ENCODE measurements at regions not wholly inside any gene's neighbourhood (a gene's known extent, or its start where the extent isn't known, plus 50 kb on each side); places are given as distances from the start of the nearest gene placed in this dataset.
"Not testable (repeated sequence)": the region's sequence is repeated elsewhere in the genome, so short reads cannot be mapped to it uniquely, and the experiment has no call there.

DNA sequence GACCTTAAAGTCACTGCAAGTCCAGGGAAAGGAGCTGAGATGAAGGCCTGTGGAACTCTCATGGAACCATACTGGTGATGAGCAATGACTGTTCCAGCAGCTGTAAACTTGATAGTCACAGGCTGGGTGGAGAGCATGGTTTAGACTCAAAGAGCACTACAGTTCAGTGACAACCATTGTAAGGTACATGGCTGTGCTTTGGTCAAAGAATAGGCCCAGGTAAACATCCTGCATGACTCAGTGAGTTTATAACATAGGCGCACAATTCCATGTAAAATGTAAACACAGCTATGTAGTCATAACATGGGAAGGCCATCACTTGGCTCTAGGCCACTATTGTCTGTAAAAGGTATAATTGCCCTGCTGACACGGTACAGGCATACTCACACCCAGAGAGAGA is 119.3 kb upstream of the FSCB start:
- Histone ChIP-seq H3K4me1 (ENCODE audit: insufficient read depth, low read length) (no peaks in the 10 kb centered on the region), H3K9me3 (ENCODE audit: low read depth, low read length) (no peaks in the 10 kb centered on the region), H3K27me3 (ENCODE audit: insufficient read depth, low read length) (no peaks in the 10 kb centered on the region), H3K4me3 (ENCODE audit: low read length) (no peak overlapping the region)

DNA sequence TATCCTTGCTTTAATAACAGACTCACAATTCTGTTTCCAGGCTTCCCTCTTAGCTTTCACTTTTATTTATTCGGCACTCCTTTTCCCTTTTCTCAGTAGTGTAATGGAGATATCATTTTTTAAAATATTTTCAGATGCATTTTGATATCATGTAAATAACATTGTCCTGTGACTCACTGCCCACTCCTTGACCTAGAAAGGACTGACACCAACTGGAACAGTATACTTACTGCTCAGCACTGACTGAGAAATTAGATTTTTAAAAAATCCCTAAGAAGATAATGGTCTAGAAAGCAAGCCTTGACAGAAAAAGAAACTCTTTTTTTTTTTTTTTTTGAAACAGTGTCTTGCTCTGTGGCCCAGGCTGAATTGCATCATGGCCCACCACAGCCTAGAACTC is 118.0 kb upstream of the FSCB start:
- no peaks in the 10 kb centered on the region for H3K4me1 ChIP-seq (ENCODE audit: insufficient read depth, low read length)
- no peaks in the 10 kb centered on the region for H3K9me3 ChIP-seq (ENCODE audit: low read depth, low read length)
- no peaks in the 10 kb centered on the region for H3K27me3 ChIP-seq (ENCODE audit: insufficient read depth, low read length)
- H3K4me3 ChIP-seq (ENCODE audit: low read length), result no peak overlapping the region

DNA sequence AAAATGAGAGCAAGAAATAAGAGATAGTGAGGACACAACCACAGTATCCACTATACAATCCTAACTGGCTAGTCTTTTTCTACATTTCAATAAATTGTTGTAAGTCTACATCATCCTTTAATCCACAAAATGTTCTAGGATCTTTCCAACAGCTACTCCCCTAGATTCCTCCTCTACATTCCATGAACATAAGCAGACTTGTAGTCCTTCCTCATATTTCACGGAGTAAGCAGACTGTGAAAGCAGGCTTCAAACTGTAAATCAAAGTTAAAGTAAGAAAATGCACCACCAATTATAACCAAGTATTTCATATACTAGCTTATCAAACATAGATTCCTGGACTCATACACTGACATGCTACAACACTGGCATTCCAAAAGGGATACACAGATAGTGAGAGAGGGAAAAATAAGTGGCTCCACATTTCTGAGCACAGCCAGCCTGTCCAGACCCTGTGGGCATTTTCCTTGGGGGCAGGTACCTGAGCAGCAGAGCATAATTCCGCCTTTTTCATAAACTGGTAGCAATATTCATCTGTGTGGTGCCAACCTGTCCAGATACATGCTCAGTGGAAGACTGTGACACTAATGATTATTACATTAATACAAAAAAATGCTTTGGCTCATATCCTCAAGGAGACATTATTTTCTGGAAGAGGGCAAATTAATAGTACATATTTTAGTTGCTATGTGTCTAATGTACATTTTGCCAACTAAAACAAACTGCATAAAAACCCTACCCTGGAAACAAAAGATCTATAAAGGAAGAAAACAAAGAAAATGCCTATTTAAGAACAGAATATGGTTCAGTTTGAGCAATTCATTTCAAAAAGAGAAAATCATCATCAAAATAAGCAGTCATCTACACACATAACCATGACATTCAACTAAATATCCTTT is 113.3 kb upstream of the FSCB start:
- Histone ChIP-seq H3K4me1 (ENCODE audit: insufficient read depth, low read length) (no peaks in the 10 kb centered on the region), H3K9me3 (ENCODE audit: low read depth, low read length) (no peaks in the 10 kb centered on the region), H3K4me3 (ENCODE audit: low read length) (no peak overlapping the region), H3K27me3 (ENCODE audit: insufficient read depth, low read length) (no peaks in the 10 kb centered on the region)

DNA sequence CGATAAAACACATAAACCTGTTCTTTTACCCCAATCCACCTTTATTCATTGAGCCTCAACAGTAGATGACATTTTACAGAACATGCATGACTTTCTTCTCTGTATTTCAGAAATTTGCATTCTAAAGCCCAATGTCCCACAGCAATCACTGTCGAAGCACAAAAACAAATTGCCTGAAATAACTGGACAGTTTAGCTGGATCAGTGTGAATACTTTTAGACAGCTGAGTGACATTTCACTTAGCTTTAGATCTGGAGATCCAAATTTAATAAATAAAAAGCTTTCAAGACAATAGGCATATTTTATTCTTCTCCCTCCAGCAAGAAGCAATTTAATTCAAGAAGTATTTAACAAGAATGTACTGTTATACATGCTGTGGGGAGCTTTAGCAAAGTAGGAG is 109.1 kb upstream of the FSCB start:
- Histone ChIP-seq H3K4me3 (ENCODE audit: low read length) (no peak overlapping the region), H3K4me1 (ENCODE audit: insufficient read depth, low read length) (no peaks in the 10 kb centered on the region), H3K27me3 (ENCODE audit: insufficient read depth, low read length) (no peaks in the 10 kb centered on the region)

DNA sequence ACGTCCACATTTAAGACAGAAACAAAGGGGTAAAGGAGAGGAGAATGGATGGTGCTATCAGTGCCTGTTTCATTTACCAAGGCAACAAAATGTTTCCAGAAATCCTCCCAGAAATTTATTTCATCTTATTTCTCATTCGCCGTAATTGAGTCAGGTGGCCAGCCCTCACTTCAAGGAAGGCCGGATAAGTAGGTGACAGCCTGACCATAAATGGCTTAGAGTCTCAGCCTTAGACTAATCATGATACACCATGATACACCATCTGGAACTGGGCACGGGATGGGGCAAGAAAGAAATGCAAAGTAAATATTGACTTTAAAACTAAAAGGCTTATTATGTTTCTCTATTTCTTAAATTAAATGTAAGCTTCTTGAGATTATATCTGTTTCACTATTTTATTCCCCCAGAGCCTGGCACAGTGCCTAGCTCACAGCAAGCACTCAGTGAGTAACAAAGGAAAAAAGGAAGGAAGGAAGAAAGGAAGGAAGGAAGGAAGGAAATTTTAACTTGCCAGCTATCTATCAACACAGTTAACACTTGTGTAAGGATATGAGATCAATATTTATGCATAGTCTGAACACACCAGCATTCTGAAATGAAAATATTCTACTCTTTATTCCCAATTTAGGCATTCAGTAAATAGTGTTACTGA is 106.1 kb upstream of the FSCB start:
- H3K27me3 ChIP-seq (ENCODE audit: insufficient read depth, low read length), result no peaks in the 10 kb centered on the region
- no peaks in the 10 kb centered on the region for H3K9me3 ChIP-seq (ENCODE audit: low read depth, low read length)
- no peaks in the 10 kb centered on the region for H3K4me1 ChIP-seq (ENCODE audit: insufficient read depth, low read length)
- H3K4me3 ChIP-seq (ENCODE audit: low read length), result no peak overlapping the region

More for the DNA sequence above, 109.1 kb upstream of the FSCB start:
- no peaks in the 10 kb centered on the region for H3K9me3 ChIP-seq (ENCODE audit: low read depth, low read length)

DNA sequence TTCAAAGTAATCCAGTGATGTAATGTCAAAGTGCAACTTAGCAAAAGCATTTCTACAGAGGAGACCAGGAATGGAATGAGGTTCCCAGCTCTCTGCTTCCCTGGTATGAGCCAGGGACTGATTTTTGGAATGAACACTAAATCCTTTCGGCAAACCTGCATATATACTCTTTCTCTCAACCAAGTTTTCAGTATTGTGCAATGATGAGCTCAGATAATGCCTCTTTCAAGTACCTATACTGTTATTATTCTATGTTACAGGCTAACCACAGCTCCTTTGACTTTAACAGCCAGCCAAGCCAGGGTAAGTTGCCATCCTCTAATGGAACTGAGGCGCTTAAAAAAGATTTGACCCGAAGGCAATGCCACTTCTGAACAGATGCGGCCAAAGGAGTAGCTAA is 104.9 kb upstream of the FSCB start:
- Histone ChIP-seq H3K4me1 (ENCODE audit: insufficient read depth, low read length) (no peaks in the 10 kb centered on the region), H3K9me3 (ENCODE audit: low read depth, low read length) (no peaks in the 10 kb centered on the region), H3K4me3 (ENCODE audit: low read length) (no peak overlapping the region), H3K27me3 (ENCODE audit: insufficient read depth, low read length) (no peaks in the 10 kb centered on the region)

DNA sequence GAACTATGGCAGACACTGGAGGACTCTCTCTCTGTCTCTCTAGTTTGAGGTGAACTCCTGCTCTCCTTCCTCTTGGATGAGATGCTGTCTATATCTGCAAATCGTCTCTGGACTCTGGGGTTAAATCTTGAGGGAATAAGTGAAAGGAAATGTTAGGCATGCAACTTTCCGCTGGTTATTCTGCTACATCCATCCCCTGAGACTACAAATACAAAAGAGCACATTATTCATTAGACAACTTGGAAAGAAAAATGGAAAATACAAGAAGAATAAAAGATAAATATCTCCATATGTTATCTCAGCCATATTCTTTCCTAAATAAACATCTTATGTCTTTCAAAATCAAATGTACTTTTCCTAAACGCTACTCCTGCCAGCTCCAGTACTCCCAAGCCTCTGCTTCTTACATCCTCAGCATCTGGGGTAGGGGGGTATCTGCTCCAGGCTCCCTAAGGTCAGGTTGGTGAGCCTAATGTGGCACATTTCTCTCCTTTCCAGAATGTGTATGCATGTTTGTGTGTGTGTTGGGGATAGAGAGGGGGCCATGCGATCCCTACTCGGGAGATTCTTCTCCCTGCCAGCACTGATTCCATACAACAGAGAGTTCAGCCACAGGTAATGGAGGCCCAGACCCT is 102.9 kb upstream of the FSCB start:
- no peaks in the 10 kb centered on the region for H3K9me3 ChIP-seq (ENCODE audit: low read depth, low read length)
- H3K4me1 ChIP-seq (ENCODE audit: insufficient read depth, low read length), result no peaks in the 10 kb centered on the region
- H3K27me3 ChIP-seq (ENCODE audit: insufficient read depth, low read length), result no peaks in the 10 kb centered on the region
- H3K4me3 ChIP-seq (ENCODE audit: low read length), result no peak overlapping the region

DNA sequence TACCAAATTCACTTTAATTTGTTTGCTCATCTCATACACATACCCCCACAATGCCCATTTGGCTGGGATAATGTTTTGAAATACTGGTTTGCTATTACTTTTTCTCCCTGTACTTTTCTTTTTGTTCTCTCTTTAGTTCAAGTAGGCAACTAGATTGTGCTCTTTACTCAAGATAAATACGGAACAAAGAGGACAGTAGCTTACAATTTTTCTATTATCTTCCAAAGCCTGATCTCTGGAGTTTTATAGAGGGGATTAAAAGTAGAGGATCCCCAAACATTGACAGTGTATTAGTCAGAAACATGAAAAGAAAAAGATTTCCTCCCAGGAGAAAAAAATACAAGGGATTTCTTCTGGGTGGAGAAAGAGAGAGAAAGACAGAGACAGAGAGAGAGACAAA is 102.1 kb upstream of the FSCB start:
- Histone ChIP-seq H3K4me3 (ENCODE audit: low read length) (no peak overlapping the region), H3K27me3 (ENCODE audit: insufficient read depth, low read length) (no peaks in the 10 kb centered on the region), H3K9me3 (ENCODE audit: low read depth, low read length) (no peaks in the 10 kb centered on the region), H3K4me1 (ENCODE audit: insufficient read depth, low read length) (no peaks in the 10 kb centered on the region)

DNA sequence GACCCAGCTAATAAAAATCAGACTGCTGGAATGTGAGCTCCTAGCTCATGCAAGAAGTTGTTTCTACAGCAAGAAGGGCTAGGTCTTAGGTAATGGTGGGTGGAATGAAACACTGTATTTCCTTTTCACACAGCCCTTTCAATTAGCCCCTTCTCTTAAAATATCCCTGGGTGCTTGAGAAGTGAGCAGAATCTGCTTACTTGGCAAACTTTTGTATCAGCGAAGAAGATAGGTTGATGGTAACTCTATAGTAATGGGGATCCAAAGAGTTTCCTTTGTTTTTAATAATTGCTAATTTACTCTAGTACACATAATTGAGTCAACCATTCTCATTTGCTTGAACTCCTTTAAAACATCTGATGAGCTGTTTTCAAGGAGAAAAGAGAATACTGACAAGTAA is 100.6 kb upstream of the FSCB start:
- H3K9me3 ChIP-seq (ENCODE audit: low read depth, low read length), result no peaks in the 10 kb centered on the region
- no peaks in the 10 kb centered on the region for H3K4me1 ChIP-seq (ENCODE audit: insufficient read depth, low read length)
- H3K4me3 ChIP-seq (ENCODE audit: low read length), result no peak overlapping the region
- no peaks in the 10 kb centered on the region for H3K27me3 ChIP-seq (ENCODE audit: insufficient read depth, low read length)

DNA sequence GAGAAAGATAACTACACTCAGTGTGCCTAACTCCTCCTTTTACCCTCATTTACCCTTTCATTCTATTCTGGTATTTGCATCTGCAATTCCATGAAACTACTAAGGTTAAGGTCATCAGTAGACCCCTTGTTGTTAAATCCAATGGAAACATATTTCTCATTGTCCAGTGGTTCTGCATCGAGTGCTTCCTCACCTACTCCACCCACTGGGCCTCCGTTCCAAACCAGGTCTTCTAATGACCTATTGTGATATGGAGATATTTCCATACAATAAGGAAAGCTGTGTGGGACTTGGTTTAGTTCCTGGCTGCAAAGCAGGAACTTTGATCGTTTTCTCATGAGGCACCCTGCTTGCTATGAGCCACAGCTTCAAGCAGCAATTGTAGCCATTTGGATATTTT is 99.5 kb upstream of the FSCB start:
- Histone ChIP-seq H3K9me3 (ENCODE audit: low read depth, low read length) (no peaks in the 10 kb centered on the region), H3K27me3 (ENCODE audit: insufficient read depth, low read length) (no peaks in the 10 kb centered on the region), H3K4me3 (ENCODE audit: low read length) (no peak overlapping the region), H3K4me1 (ENCODE audit: insufficient read depth, low read length) (no peaks in the 10 kb centered on the region)

DNA sequence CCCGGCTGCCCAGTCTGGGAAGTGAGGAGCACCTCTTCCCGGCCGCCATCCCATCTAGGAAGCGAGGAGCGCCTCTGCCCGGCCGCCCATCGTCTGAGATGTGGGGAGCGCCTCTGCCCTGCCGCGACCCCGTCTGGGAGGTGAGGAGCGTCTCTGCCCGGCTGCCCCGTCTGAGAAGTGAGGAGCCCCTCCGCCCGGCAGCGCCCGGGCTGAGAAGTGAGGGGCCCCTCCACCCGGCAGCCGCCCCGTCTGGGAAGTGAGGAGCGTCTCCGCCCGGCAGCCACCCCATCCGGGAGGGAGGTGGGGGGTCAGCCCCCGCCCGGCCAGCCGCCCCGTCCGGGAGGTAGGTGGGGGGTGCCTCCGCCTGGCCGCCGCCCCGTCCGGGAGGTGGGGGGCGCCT is 94.2 kb upstream of the FSCB start:
- not testable (repeated sequence) for H3K4me3 ChIP-seq (ENCODE audit: low read length); H3K4me1 ChIP-seq (ENCODE audit: insufficient read depth, low read length); H3K27me3 ChIP-seq (ENCODE audit: insufficient read depth, low read length); H3K9me3 ChIP-seq (ENCODE audit: low read depth, low read length)

DNA sequence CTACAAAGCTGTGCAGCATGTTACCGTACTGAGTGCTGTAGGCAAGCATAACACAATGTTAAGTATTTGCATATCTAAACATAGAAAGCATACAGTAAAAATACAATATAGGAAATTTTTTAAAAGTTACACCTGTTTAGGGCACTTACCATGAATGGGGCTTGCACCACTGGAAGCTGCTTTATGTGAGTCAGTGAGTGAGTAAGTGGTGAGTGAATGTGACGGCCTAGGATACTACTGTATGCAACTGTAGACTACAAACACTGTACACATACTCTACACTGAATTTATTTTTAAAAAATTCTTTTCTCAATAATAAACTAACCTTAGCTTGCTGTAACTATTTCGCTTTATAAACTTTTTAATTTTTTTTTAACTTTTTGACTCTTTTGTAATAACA is 82.1 kb upstream of the FSCB start:
- no peaks in the 10 kb centered on the region for H3K9me3 ChIP-seq (ENCODE audit: low read depth, low read length)

DNA sequence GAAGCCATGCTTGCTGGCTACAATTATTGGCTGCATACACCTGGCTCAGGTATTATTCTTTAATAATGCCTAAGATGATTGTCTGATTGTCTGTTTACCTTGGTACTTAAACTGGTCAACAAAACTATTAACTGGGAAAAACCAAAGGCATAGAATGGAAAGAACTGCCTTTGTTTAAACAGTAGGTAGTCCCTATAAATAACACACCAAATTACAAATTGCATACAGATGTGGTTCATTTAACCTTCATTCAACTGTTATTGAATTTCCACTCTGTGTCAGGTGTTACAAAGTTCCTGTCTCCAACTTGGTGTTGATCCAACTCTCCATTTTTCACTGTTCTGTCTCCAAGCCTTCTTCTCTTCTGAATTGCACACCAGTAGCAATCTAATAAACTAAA is 79.8 kb upstream of the FSCB start:
- no peak overlapping the region for H3K4me3 ChIP-seq (ENCODE audit: low read length)
- H3K9me3 ChIP-seq (ENCODE audit: low read depth, low read length), result no peaks in the 10 kb centered on the region
- H3K27me3 ChIP-seq (ENCODE audit: insufficient read depth, low read length), result no peaks in the 10 kb centered on the region
- H3K4me1 ChIP-seq (ENCODE audit: insufficient read depth, low read length), result no peaks in the 10 kb centered on the region

More for the DNA sequence above, 82.1 kb upstream of the FSCB start:
- H3K4me3 ChIP-seq (ENCODE audit: low read length), result no peak overlapping the region
- no peaks in the 10 kb centered on the region for H3K4me1 ChIP-seq (ENCODE audit: insufficient read depth, low read length)
- H3K27me3 ChIP-seq (ENCODE audit: insufficient read depth, low read length), result no peaks in the 10 kb centered on the region

DNA sequence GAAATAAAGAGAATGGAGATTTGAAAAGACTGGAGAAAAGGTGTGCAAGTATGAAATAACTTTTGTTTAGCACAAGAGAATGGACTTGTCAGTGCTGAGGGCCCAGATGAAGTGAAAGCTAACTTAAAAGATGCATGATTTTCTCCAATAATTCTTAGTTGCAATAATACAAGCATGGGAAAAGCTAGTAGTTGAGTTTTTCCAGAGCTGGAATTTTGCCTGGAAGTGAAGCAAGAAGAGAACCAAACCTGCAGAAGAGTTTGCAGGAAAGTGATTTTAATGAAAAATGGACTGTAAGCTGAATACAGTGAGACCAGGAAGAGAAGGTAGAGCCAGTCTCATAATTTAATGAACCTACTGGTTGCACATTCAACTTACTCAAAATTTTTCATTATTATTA is 69.3 kb upstream of the FSCB start:
- H3K4me1 ChIP-seq (ENCODE audit: insufficient read depth, low read length), result no peaks in the 10 kb centered on the region
- H3K4me3 ChIP-seq (ENCODE audit: low read length), result no peak overlapping the region
- H3K27me3 ChIP-seq (ENCODE audit: insufficient read depth, low read length), result no peaks in the 10 kb centered on the region
- H3K9me3 ChIP-seq (ENCODE audit: low read depth, low read length), result no peaks in the 10 kb centered on the region

DNA sequence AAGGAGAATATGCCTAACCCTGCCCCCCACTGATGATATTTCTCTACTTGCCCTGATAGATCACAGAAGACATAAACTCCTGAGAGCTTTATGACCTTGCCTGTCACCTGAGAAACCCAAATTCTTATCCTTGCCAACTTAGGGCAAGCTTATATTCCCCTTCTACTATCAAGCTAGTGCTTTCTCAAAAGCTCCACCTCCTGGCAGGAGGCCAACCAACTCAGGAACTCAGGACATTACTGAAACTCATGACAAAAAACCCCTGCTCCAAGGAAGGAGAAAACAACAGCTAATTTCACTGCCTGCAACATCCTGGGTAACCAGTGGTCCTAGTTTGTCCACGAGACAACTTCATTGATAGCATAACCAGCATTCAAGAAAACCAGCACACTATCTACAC is 60.9 kb upstream of the FSCB start:
- Histone ChIP-seq H3K4me1 (ENCODE audit: insufficient read depth, low read length) (no peaks in the 10 kb centered on the region), H3K27me3 (ENCODE audit: insufficient read depth, low read length) (no peaks in the 10 kb centered on the region), H3K9me3 (ENCODE audit: low read depth, low read length) (no peaks in the 10 kb centered on the region), H3K4me3 (ENCODE audit: low read length) (no peak overlapping the region)

Data from mononuclear cell (primary cell).